ENCODE measurements at regions not wholly inside any gene's neighbourhood (a gene's known extent, or its start where the extent isn't known, plus 50 kb on each side); places are given as distances from the start of the nearest gene placed in this dataset.

DNA sequence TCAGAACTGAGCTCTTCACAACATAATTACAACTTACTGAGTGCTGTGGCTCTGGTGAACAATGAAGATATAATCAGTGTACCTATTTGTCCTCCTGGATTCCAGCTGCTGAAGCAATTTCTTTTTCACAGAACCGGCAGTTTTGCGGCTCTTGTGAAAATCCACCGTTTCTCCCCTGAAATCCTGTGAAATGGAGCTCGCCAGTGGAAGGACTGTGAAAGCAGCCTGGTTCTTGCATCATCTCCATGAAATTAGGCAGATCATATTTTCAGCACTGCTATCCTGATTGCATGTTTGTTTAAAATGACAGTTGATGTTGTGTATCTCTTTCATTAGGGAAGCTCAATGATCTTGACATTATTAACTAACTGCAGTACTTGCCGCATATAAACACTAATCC lies 120.2 kb upstream of the SNX19 start:
- TF ChIP-seq EP300 (IDR thresholded peaks at IDR 0.05) (no peak), POLR2A (IDR thresholded peaks at IDR 0.05) (no peak)
- TF ChIP-seq, protein P1, sequence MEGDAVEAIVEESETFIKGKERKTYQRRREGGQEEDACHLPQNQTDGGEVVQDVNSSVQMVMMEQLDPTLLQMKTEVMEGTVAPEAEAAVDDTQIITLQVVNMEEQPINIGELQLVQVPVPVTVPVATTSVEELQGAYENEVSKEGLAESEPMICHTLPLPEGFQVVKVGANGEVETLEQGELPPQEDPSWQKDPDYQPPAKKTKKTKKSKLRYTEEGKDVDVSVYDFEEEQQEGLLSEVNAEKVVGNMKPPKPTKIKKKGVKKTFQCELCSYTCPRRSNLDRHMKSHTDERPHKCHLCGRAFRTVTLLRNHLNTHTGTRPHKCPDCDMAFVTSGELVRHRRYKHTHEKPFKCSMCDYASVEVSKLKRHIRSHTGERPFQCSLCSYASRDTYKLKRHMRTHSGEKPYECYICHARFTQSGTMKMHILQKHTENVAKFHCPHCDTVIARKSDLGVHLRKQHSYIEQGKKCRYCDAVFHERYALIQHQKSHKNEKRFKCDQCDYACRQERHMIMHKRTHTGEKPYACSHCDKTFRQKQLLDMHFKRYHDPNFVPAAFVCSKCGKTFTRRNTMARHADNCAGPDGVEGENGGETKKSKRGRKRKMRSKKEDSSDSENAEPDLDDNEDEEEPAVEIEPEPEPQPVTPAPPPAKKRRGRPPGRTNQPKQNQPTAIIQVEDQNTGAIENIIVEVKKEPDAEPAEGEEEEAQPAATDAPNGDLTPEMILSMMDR (IDR thresholded peaks at IDR 0.05), result no peak
- no peak for DNase-seq (ENCODE audit: low spot score in 2 of 2)
- Histone ChIP-seq H3K4me3 (no peak overlapping the region), H3K27ac (no peak overlapping the region), H3K27me3 (no peaks in the 10 kb centered on the region), H3K9me3 (no peaks in the 10 kb centered on the region), H3K4me1 (no peaks in the 10 kb centered on the region), H3K36me3 (no peaks in the 10 kb centered on the region)
- 67 to 76% methylated on average over 5 of the region's 5 CpGs for WGBS, 2 donors

DNA sequence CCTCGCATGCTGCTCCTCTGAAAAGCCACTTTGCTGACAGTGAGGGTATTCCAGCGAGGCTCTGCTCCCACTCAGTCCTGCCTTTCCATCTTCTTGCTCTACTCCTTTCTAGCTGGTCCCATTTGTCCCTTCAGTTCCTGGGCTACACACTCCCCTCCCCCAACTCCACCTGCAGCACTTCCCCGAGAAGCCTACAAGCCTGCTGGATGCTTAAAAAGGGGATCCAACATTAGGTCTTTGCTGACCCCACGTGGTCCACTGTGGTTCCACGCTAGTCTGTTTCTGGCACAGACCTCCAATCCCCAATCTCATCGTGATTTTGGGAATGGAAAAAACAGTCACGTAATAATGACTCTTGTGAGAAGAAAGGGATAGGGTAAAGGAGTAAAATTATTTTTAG lies 121.6 kb upstream of the SNX19 start:
- Histone ChIP-seq H3K4me1 (no peaks in the 10 kb centered on the region), H3K4me3 (no peak overlapping the region), H3K36me3 (no peaks in the 10 kb centered on the region), H3K27ac (no peak overlapping the region), H3K9me3 (no peaks in the 10 kb centered on the region), H3K27me3 (no peaks in the 10 kb centered on the region)
- TF ChIP-seq, protein P1 (IDR thresholded peaks at IDR 0.05), result no peak
- no peak for TF ChIP-seq EP300 (IDR thresholded peaks at IDR 0.05)
- WGBS, 2 donors, result 52 to 53% methylated on average over 7 of the region's 7 CpGs
- DNase-seq (ENCODE audit: low spot score in 2 of 2), result no peak

DNA sequence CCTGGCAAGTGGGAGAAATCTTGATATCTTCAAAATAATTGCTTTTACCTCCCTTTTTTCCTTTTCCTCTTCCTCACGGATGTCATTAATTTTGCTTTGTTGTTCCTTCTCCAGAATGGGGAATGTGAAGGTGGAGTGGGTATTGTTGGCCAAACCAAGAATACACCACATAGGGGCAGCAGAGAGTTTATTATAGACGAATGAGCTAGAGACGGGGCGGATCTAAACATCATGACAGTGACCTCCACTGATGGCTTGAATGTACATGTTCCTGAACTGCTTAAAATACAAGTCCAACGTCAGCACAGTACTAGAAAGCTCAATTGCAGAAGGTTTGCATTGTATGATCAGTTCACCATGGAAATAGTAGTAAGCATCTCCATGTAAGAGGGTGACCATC lies 122.3 kb upstream of the SNX19 start:
- H3K4me1 ChIP-seq, result no peaks in the 10 kb centered on the region
- TF ChIP-seq, protein P1 (IDR thresholded peaks at IDR 0.05), result no peak
- TF ChIP-seq POLR2A (IDR thresholded peaks at IDR 0.05) (no peak), EP300 (IDR thresholded peaks at IDR 0.05) (no peak)
- DNase-seq (ENCODE audit: low spot score in 2 of 2), result no peak
- H3K4me3 ChIP-seq, result no peak overlapping the region
- H3K27ac ChIP-seq, result no peak overlapping the region
- 32 to 35% methylated on average over 5 of the region's 5 CpGs for WGBS, 2 donors
- H3K36me3 ChIP-seq, result no peaks in the 10 kb centered on the region
- no peaks in the 10 kb centered on the region for H3K27me3 ChIP-seq
- H3K9me3 ChIP-seq, result no peaks in the 10 kb centered on the region

DNA sequence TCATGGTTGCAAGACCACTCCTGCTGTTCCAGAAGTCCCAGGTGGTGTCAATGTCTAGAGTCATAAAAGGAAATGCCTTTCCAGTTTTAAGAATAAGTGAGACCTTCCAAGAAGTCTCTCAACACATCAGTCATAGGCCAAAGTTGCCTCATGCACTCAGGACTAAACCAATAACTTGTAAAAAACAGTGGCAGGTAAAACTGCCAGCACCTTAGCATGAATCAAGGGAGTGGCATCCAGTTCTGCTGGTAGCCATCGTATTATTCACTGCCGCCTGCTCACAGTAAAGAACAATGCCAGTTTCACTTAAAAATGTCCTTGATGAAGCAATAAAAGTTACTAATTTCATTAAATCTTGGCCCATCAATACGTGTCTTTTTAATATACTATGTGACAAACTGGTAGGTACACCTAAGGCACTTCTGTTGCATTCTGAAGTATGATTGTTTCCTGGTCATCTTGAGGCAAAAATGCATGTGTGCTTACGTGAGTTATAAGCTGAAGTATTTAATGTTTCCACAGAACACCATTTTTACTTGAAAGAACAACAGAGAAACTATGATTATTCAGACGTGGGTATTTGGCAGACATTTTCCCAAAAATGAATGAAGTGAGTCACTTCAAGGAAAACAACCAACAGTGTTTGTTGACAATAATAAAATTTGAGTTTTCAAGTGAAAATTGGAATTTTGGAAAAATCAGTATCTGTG lies 125.2 kb upstream of the SNX19 start:
- WGBS, 2 donors, result 62 to 64% methylated on average over 5 of the region's 5 CpGs
- no peak for TF ChIP-seq POLR2A (IDR thresholded peaks at IDR 0.05)
- TF ChIP-seq, protein P1 (IDR thresholded peaks at IDR 0.05), result no peak
- TF ChIP-seq EP300 (IDR thresholded peaks at IDR 0.05), result no peak
- no peaks in the 10 kb centered on the region for H3K4me1 ChIP-seq
- no peak overlapping the region for H3K27ac ChIP-seq
- H3K4me3 ChIP-seq, result no peak overlapping the region
- H3K36me3 ChIP-seq, result no peaks in the 10 kb centered on the region
- DNase-seq (ENCODE audit: low spot score in 2 of 2), result no peak
- H3K27me3 ChIP-seq, result no peaks in the 10 kb centered on the region
- H3K9me3 ChIP-seq, result no peaks in the 10 kb centered on the region

DNA sequence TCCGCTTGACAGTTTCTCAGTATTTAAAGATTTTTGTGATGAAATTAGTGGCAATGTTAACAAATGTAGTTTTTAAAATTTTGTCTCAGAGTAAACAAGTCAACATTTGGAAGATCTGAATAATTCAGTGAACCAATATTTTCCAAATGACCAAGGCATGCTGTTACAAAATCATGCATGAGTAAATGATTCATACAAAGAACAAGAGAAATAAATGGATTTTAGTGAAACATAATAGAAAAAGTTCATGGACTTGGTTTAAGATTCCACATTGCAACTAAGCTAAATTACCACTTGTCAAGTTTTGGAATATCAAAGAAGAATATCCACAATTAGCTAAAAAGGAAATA lies 125.7 kb upstream of the SNX19 start:
- H3K27ac ChIP-seq, result no peak overlapping the region
- H3K36me3 ChIP-seq, result no peaks in the 10 kb centered on the region
- no peaks in the 10 kb centered on the region for H3K4me1 ChIP-seq
- no peaks in the 10 kb centered on the region for H3K9me3 ChIP-seq
- no peak for TF ChIP-seq EP300 (IDR thresholded peaks at IDR 0.05)
- TF ChIP-seq POLR2A (IDR thresholded peaks at IDR 0.05), result no peak
- TF ChIP-seq, protein P1 (IDR thresholded peaks at IDR 0.05), result no peak
- H3K27me3 ChIP-seq, result no peaks in the 10 kb centered on the region
- no peak overlapping the region for H3K4me3 ChIP-seq
- 38 to 40% methylated on average over 1 of the region's 1 CpG for WGBS, 2 donors
- no peak for DNase-seq (ENCODE audit: low spot score in 2 of 2)
